NCI-H2227 (cell line): ENCODE measurements at regions not wholly inside any gene's neighbourhood (a gene's known extent, or its start where the extent isn't known, plus 50 kb on each side); places are given as distances from the start of the nearest gene placed in this dataset.

ENCODE experiments used
- DNase-seq: peaks from one replicate; lab custom pipeline; 2025; ENCODE audit not compliant: unreplicated experiment; lab: John Stamatoyannopoulos, UW

DNA sequence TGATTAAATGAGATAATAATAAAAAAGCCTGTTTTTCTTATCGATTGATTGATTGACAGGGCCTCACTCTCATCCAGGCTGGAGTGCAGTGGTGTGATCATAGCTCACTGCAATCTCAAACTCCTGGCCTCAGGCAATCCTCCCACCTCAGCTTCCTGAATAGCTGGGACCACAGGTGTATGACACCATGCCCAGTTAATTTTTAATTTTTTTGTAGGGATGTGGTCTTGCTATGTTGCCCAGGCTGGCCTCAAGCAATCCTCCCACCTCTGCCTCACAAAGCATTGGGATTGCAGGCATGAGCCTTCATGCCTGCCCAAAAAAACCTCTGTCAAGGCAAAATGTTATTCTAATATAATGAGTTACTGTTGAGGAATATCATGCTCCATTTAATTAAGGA, 346.4 kb upstream of the DAB1 start:
- DNase-seq: no peak

GRCh38 chr1:57761628-57762027, 337.8 kb upstream of the DAB1 start:
- no peak for DNase-seq

DNA sequence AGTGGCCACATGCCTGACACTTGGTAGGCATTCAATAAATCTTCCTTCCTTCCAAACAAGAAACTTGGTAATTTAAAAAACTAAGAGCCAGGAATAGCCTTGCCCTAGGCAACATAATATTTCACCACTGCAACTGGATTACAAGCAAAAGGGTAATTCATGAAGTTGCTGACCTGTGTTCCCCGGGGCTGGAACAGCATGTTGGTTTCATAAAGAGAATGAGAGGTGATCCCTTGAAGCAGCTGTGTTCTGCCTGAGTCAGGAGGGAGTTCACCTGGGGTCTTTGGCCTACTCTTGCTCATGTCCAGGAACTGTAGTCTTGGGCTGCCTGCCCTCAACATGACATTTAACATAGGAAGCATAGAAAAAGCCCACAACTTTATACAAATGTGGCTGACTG, 329.0 kb upstream of the DAB1 start:
- no peak for DNase-seq

- DNase-seq: no peak
Measured at GRCh38 chr1:57748719-57749118, 324.9 kb upstream of the DAB1 start.

DNA sequence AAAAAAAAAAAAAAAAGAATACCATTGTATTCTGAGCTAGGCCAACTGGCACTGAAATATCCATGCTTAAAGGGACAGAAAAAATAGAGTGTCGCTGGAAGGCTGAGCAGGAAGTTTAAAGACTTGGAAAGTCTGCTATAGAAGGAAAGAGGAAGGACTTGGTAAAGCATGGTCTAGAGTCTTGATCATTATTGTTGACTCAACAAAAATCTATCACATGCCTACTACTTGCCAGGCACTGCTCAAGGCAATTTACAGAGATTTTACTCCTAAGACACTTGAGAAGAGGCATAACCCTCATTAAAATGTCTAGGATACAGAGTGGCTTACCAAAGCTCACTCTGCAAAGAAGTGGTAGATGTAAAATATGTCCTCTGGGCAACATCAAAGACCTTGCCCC, 324.0 kb upstream of the DAB1 start:
- DNase-seq: no peak

GRCh38 chr1:57741521-57741920, 317.7 kb upstream of the DAB1 start:
- no peak for DNase-seq

- no peak for DNase-seq
Measured at GRCh38 chr1:57736940-57737339, 313.1 kb upstream of the DAB1 start.

GRCh38 chr1:57729181-57729580, 305.3 kb upstream of the DAB1 start:
- no peak for DNase-seq

DNA sequence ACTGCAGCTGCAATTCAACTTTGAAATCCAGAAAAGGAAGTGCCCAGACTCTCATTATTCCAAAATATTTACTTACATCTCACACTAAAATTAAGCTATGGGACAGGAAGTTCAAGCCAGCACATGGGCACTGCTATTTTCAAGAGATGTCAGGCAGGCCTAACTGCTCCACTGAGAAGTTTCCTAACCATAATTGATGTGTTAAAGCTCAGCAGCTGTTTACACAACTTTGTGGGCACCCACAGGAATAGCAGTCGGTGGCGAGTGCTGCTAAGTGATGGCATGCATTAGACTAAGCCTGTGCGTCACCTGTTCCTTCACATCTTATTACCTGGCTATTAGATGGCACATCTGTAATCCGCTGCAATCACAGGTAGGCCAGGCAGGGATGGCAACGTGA, 303.3 kb upstream of the DAB1 start:
- DNase-seq: no peak

DNA sequence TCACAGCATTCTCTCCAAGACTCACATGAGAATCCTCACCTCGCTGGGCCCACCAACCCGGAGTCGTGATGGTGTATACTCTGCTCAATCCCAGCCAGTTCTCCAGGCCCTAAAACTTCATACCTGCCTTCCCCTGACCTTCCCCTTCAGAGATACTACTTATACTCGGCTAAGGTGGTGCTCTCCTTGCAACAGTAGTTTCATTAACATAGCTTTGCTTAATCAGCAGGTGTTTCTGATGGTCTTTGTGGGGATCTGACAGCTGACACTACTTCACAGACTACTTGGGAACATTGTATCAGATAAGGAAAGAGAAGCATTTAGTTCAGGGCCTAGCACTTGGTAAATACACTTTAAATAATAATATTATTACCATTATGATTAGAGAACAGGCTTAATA, 301.5 kb upstream of the DAB1 start:
- no peak for DNase-seq

- no peak for DNase-seq
Measured at GRCh38 chr1:57724535-57724934, 300.7 kb upstream of the DAB1 start.

DNA sequence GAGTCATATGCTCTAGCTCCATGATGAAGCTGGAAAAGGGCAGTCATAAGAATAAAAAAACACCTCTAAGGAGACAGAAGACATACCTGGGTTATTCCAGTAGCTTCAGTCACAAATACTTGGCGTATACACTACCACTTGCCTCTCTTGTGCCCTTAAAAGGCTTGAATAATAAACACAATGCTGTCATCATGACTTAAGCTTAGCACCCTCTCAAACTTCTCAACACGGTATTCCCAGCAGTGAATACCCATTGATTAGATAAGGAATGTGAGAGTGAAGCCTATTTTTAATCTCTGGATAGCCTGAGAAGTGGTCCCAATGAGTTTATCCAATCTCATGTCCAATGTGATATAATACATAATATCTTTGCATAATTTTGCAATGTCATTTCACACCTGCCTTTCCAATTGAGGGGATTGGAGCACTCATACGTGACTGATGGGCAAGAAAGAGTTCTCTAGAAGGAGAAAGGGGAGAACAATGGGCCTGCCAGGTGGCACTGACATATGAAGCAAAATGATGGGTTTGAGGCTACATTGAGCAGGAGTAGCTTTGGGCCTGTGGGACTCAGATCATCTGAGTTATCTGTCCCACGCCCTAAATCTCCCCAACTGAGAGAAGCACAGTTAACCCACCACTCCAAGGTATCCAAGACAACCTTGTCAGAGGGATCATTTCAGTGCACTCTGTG, 298.6 kb upstream of the DAB1 start:
- DNase-seq: no peak

DNA sequence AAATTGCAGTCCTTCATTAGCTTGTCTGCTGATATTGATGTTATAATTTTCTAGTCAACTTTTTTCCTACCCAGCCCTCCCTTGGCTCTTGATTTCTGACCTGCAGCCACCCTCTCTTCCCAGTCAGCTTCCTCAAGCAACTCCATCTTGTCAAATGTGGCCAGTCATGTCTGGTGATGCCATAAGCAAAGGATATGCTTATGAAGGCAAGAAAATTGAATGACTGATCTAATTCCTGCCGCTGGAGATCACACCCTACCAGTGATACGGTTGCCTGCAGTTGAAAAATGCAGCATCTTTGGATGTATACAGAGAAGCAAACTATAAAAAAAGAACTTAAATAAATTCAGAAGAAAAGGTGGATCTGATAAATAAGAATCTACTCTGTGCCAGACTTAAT, 297.1 kb upstream of the DAB1 start:
- no peak for DNase-seq

DNA sequence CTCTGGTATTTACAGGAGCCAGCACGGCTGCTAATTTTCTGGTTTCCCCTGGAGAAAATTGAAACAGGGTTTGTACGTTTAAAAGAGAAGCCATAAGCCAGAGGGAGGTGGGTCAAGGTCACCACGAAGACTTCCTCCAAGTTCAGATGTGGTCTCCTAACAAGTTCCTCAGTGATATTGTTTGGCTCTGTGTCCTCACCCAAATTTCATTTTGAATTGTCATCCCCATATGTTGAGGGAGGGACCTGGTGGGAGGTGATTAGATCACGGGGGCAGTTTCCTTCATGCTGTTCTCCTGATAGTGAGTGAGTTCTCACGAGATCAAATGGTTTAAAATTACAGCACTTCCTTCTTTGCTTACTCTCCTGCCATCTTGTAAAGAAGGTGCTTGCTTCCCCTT, 295.4 kb upstream of the DAB1 start:
- no peak for DNase-seq

DNA sequence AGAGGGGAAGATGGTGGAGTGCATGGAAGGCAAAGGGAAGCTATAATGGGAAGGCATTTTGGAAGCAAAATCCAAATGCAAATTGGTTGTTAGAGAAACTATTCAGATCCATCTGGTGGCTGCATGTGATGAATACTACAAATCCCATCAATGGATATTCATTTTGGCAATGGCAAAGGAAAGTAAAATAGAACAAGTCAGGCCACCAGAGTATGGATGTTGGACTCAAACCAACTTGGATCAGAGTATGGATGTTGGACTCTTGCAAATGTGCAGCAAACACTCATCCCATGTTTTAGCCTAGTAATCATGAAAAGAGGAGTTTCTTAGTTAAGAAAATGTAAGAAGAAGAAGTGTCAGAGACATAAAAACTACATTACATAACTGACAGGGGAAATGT, 289.6 kb upstream of the DAB1 start:
- DNase-seq: no peak

DNA sequence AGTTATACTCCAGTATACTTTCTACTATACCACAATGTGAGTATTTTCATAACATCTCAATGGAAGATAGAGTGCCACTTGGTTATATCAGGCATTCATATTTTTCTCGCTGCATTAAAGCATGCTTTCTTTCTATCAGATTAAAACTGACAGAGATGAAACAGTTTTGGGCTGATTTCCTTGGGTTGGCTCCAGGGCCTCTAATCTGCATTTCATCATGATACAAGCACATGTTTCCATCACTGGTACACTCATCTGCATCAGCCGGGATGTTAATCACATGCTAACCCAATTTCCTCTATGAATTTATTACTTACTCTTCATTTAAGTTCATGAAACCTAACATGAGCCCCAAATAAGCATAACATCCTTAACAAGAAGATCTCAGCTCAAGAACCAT, 289.0 kb upstream of the DAB1 start:
- no peak for DNase-seq

- no peak for DNase-seq
Measured at GRCh38 chr1:57711326-57711725, 287.5 kb upstream of the DAB1 start.

- no peak for DNase-seq
Measured at GRCh38 chr1:57707631-57708030, 283.8 kb upstream of the DAB1 start.

DNA sequence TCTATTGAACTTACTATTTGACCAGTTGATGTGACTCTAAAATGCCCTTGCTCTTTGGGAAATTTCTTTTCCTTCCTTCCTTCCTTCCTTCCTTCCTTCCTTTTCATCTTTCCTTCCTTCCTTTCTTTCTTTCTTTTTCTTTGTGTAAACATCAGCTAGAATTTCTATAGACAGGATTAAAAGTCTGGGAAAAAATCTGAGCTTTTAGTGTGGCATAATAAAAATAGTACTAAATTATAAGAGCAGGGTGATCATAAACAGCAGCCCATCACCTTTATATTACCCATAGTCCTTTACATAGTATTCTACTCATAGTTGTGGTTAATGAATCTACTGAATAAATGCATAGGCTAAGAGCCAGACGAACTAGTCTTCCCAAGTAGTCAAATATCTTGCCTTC, 281.0 kb upstream of the DAB1 start:
- no peak for DNase-seq

GRCh38 chr1:57704231-57704630, 280.4 kb upstream of the DAB1 start:
- no peak for DNase-seq

DNA sequence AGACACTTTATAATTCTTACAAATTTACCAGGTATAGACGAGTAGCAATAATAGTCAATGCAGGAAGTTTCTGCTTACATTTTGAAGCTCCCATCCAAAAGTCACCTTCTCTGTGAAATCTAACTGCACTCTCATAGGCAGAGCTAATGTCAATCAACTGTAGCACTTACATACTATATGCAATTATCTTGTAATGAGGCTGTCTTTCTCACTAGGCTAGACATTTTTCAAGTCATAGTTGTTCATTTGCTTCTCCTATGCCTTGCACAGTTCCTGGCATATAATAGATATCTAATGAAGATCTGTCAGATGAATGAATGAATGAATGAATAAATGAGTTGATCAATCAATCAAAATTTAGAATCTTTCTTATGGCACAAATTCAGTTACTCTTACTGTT, 273.0 kb upstream of the DAB1 start:
- no peak for DNase-seq

- DNase-seq: no peak
Measured at GRCh38 chr1:57696043-57696442, 272.2 kb upstream of the DAB1 start.

DNA sequence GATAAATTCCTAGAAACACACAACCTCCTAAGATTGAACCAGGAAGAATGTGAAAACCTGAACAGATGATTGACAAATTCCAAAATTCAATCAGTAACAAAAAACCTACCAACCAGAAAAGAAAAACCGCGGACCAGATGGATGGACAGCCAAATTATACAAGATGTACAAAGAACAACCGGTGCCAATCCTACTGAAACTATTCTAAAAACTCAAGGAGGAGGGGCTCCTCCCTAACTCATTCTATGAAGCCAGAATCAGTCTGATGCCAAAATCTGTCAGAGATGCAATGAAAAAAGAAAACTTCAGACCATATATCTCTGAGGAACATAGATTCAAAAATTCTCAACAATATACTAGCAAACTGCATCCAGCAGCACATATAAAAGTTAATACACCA, 262.4 kb upstream of the DAB1 start:
- DNase-seq: no peak
